GM19468 (cell line): ENCODE measurements at regions not wholly inside any gene's neighbourhood (a gene's known extent, or its start where the extent isn't known, plus 50 kb on each side); places are given as distances from the start of the nearest gene placed in this dataset.

Experiments used
- ATAC-seq: cut with Tn5 transposase; IDR thresholded peaks from one replicate; pipeline ENCODE4 v1.9.1; 2021; ENCODE audit warnings: mild to moderate bottlenecking, moderate library complexity, moderate number of reproducible peaks; ENCODE audit not compliant: unreplicated experiment; ENCODE audit errors: extremely low read depth

DNA sequence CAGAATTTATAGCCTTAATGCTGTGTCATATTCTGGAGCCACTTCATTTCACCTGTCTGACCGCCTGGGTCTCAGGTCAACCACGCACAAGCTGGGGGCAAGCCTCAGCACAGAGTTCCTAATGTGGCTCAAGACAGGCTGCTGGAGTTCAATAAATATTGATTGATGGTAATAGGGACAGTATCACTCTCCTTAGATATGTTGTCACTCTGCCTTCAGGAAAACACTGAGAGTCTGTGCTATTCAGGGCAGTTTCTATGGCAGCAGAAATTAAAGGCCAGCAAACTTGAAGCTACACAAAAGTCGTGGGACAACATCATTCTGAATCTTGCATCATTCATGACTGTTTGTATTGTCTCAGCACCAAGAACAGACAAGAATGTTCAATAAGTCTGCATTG is 696.1 kb downstream of the METTL4 start:
- ATAC-seq, result no peak

- no peak for ATAC-seq
Measured at GRCh38 chr18:1884623-1885022, 686.7 kb downstream of the METTL4 start.

GRCh38 chr18:1891641-1892040 is 679.7 kb downstream of the METTL4 start:
- no peak for ATAC-seq

DNA sequence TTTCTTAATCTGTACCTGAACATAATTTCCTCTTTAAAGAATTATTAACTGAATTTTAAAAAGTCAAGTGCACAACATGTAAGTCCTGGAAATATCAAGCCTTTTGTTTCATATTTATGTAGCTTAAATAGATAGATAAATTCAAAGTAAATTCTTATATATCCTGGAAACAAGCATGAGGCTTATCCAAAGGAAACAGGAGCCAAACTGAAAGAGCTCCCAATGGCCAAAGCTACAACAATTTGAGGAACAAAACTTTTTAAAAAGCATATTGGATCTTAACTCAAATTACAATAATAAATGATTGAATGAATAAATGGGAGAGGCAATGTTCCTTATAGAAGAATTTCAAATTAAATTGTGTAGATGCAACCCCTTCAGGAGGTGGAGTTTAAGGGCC is 679.1 kb downstream of the METTL4 start:
- ATAC-seq, result no peak

- ATAC-seq, result no peak
Measured at GRCh38 chr18:1895456-1896185, 675.7 kb downstream of the METTL4 start.

GRCh38 chr18:1906421-1906820 is 664.9 kb downstream of the METTL4 start:
- no peak for ATAC-seq

- ATAC-seq, result no peak
Measured at GRCh38 chr18:1907470-1908206, 663.7 kb downstream of the METTL4 start.

DNA sequence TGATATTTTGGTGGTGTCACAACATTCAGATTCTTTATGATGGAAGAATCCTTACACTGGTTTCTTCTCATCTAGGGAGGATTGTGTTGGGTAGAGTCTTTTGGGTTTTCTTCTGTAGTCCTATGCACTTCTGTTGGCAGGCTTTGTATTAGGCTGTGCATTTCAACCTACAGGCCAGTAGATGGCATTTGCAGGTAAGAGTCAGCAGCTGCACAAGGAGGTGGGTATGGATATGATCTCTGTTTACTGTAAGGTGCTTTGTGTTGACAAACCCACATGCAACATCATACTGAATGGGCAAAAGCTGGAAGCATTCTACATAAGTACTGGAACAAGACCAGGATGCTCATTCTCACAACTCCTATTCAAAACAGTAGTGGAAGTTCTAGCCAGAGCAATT is 656.8 kb downstream of the METTL4 start:
- no peak for ATAC-seq

- no peak for ATAC-seq
Measured at GRCh38 chr18:1916869-1917523, 654.3 kb downstream of the METTL4 start.

DNA sequence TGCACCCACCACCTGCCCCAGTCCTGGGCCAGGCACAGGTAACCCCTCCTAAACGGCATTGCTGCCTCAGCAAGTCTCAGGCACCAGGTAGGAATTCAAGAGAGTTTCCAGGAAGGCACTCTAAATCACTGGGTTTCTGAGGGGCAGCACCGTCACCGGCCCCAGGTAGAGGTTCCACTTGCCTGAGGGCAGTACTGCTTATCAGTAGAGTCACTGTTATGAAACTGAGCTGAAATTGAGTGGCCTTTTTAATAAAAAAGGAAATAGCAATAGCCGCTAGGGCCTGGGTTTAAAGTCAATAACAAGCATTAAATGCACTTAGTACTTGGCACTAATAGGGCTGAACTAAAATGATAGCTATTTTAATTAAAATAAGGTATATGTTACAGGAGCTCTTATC is 653.7 kb downstream of the METTL4 start:
- no peak for ATAC-seq

- ATAC-seq, result no peak
Measured at GRCh38 chr18:1922066-1922465, 649.2 kb downstream of the METTL4 start.

- ATAC-seq, result no peak
Measured at GRCh38 chr18:1928711-1929110, 642.6 kb downstream of the METTL4 start.

DNA sequence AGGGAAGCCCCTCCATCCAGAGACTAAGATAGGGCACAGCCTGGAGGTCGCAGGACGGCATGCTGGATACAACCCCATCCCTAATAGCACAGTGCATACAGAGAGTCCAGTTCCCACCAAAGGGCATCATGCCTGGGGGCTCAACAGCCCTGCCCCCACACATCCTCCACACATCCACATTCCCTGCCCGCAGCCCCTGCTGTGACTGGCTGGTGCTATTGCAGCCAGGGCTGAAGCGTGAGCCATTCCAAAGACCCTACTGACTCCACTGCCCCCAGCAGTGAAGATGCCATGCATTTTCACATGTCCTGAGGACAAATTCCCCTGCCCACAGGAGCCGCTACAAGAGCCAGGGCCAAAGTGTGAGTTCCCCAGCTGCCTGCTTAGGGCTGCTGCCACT is 641.6 kb downstream of the METTL4 start:
- no peak for ATAC-seq

DNA sequence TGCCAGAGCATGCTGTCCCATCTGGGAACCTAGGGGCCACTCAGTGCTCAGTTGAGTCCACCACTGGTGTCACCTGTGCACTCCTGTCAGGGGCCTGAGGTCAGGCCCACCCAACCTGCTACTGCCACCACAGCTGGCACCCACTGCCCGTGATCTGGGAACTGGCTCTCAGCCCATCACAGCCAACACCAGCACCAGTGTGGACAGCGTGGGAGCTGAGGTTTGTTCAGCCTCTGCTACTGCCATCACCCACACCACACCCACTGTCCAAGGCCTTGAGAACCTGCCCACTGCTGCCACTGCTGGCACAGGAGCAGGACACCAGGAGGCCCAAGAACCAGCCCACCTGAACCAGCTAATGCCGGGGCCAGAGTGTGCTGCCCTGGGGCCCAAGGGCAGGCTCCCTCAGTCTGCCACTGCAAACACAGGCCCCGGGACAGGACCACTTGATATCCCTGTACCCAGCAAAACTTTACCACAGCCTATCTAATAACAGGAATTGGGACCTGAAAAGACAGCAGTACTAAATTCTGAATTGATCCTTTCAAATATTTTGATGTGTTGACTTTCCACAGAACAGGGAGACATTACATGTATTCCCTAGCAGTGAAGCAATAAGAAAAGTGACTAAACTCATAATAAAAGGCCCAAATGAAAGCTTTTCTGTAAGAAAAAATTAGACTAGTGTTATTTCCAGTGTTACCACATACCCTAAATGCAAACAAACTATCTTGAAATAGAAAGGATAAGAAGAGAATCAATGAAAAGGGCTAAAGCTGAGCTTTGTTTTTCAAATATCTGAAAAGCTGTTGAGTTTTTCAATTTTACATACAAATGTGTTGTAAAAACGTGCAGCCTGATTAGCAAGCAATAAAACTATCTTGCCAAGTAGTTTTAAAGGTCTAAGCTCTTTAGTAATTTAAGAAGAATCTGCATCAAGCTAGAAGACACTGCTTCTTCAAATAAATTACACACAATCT is 640.7 kb downstream of the METTL4 start:
- ATAC-seq, result no peak

- no peak for ATAC-seq
Measured at GRCh38 chr18:1952486-1952885, 618.8 kb downstream of the METTL4 start.

GRCh38 chr18:1954583-1955312 is 616.6 kb downstream of the METTL4 start:
- ATAC-seq, result no peak

- ATAC-seq, result no peak
Measured at GRCh38 chr18:1958798-1959197, 612.5 kb downstream of the METTL4 start.

DNA sequence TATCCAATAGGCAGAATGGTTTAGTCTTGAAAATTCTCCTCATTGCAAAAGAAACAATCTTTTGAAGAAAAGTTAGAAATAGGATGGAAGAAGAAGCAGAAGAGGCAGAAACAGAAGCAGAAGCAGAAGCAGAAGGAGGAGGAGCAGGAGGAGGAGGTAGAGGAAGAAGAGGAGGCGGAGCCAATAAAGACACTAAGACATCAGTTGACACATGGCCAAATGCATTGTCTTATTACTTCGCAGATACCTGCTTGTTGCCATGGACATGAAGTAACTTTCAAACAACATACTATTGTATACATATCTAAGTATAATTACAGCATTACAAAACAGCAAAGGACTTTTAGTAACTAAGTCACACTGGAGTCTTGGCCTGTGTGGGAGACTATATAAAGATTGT is 606.3 kb downstream of the METTL4 start:
- ATAC-seq, result no peak

GRCh38 chr18:1965541-1965940 is 605.8 kb downstream of the METTL4 start:
- ATAC-seq, result no peak
